Stimulated activated naive CD8-positive, alpha-beta T cell treated with anti-CD3 and anti-CD28 coated beads, Interleukin-15, amount 100 ng/mL, for 72 hours (primary cell): ENCODE measurements at regions not wholly inside any gene's neighbourhood (a gene's known extent, or its start where the extent isn't known, plus 50 kb on each side); places are given as distances from the start of the nearest gene placed in this dataset.
"Not testable (repeated sequence)": the region's sequence is repeated elsewhere in the genome, so short reads cannot be mapped to it uniquely, and the experiment has no call there.

Experiments used
- ATAC-seq: fragments of 150-1000 bp; cut with Tn5 transposase; 2 replicates; pipeline ENCODE4 v1.10.0; 2021; ENCODE audit warnings: mild to moderate bottlenecking, moderate library complexity
- DNase-seq, 2 donors: peaks; one replicate each; pipeline ENCODE4 v3.0.0; 2021 to 2022
- H3K27ac Mint-ChIP-seq, 2 donors: one replicate each; pipeline ENCODE4 v1.8.0; 2022; ENCODE audit warnings: mild to moderate bottlenecking in 2 of 2, mixed read lengths in 2 of 2, moderate library complexity in 2 of 2
- H3K27me3 Mint-ChIP-seq: one replicate; pipeline ENCODE4 v1.8.0; 2022; ENCODE audit warnings: mixed read lengths
- H3K4me1 Mint-ChIP-seq: one replicate; pipeline ENCODE4 v1.8.0; 2022; ENCODE audit warnings: mild to moderate bottlenecking, mixed read lengths
- H3K4me3 Mint-ChIP-seq, 2 donors: one replicate each; pipeline ENCODE4 v1.8.0; 2022; ENCODE audit warnings: mild to moderate bottlenecking in 2 of 2, mixed read lengths in 2 of 2, moderate library complexity in 1 of 2
- H3K9me3 Mint-ChIP-seq, 2 donors: one replicate each; pipeline ENCODE4 v1.8.0; 2022; ENCODE audit warnings: mixed read lengths in 2 of 2

GRCh38 chr4:114116861-114117260 lies 137.4 kb upstream of the ARSJ start:
- no peak overlapping the region for H3K27ac Mint-ChIP-seq
- no peak for DNase-seq
- H3K9me3 Mint-ChIP-seq, result no peaks in the 10 kb centered on the region

GRCh38 chr4:114121221-114121620 lies 141.8 kb upstream of the ARSJ start:
- Mint-ChIP-seq H3K27me3 (no peaks in the 10 kb centered on the region), H3K9me3 (peaks cover 20 to 22% of the 10 kb centered on the region in 2 donors), H3K4me3 (no peak overlapping the region), H3K27ac (no peak overlapping the region), H3K4me1 (no peaks in the 10 kb centered on the region)
- ATAC-seq, result no peak
- DNase-seq, result no peak

More at GRCh38 chr4:114116861-114117260, 137.4 kb upstream of the ARSJ start:
- H3K4me1 Mint-ChIP-seq, result no peaks in the 10 kb centered on the region
- no peak for ATAC-seq
- no peak overlapping the region for H3K4me3 Mint-ChIP-seq
- H3K27me3 Mint-ChIP-seq, result no peaks in the 10 kb centered on the region

- H3K4me1 Mint-ChIP-seq, result no peaks in the 10 kb centered on the region
- H3K27ac Mint-ChIP-seq, result no peak overlapping the region
- H3K9me3 Mint-ChIP-seq, result peaks cover 0 to 13% of the 10 kb centered on the region in 2 donors
- DNase-seq, result no peak
- no peaks in the 10 kb centered on the region for H3K27me3 Mint-ChIP-seq
- ATAC-seq, result no peak
- no peak overlapping the region for H3K4me3 Mint-ChIP-seq
Measured at GRCh38 chr4:114132199-114132598, 152.8 kb upstream of the ARSJ start.

- H3K4me1 Mint-ChIP-seq, result no peaks in the 10 kb centered on the region
- H3K9me3 Mint-ChIP-seq, result peaks cover 0 to 13% of the 10 kb centered on the region in 2 donors
- H3K4me3 Mint-ChIP-seq, result no peak overlapping the region
- H3K27me3 Mint-ChIP-seq, result no peaks in the 10 kb centered on the region
- ATAC-seq (peak; percentile 70), DNase-seq (no peak)
- no peak overlapping the region for H3K27ac Mint-ChIP-seq
Measured at GRCh38 chr4:114132830-114133229, 153.4 kb upstream of the ARSJ start.

GRCh38 chr4:114136069-114136468 lies 156.6 kb upstream of the ARSJ start:
- H3K27me3 Mint-ChIP-seq, result no peaks in the 10 kb centered on the region
- no peak for ATAC-seq
- DNase-seq, result no peak
- H3K9me3 Mint-ChIP-seq, result peaks cover 0 to 5% of the 10 kb centered on the region in 2 donors
- H3K27ac Mint-ChIP-seq, result peak overlapping the region in 1 of 2 donors; percentile 6
- H3K4me3 Mint-ChIP-seq, result no peak overlapping the region
- H3K4me1 Mint-ChIP-seq, result no peaks in the 10 kb centered on the region

- Mint-ChIP-seq H3K9me3 (peaks cover 0 to 1% of the 10 kb centered on the region in 2 donors), H3K4me3 (no peak overlapping the region), H3K27ac (no peak overlapping the region), H3K27me3 (no peaks in the 10 kb centered on the region), H3K4me1 (no peaks in the 10 kb centered on the region)
- no peak for DNase-seq
- ATAC-seq, result no peak
Measured at GRCh38 chr4:114137984-114138383, 158.5 kb upstream of the ARSJ start.

- Mint-ChIP-seq H3K27me3 (no peaks in the 10 kb centered on the region), H3K4me1 (peaks cover 10% of the 10 kb centered on the region), H3K4me3 (peak overlapping the region; percentile 81 to 82), H3K9me3 (no peaks in the 10 kb centered on the region), H3K27ac (no peak overlapping the region)
- DNase-seq (no peak), ATAC-seq (no peak)
Measured at GRCh38 chr4:114146947-114147618, 167.6 kb upstream of the ARSJ start.

GRCh38 chr4:114147619-114148208 lies 168.3 kb upstream of the ARSJ start:
- ATAC-seq, result not testable (repeated sequence)
- peak; percentile 12 to 22 for DNase-seq
- peak overlapping the region in 1 of 2 donors; percentile 90 for H3K27ac Mint-ChIP-seq

GRCh38 chr4:114148372-114149070 lies 169.1 kb upstream of the ARSJ start:
- not testable (repeated sequence) for DNase-seq, H3K4me1 Mint-ChIP-seq, H3K9me3 Mint-ChIP-seq, H3K27me3 Mint-ChIP-seq, ATAC-seq, H3K4me3 Mint-ChIP-seq, H3K27ac Mint-ChIP-seq

More at GRCh38 chr4:114147619-114148208, 168.3 kb upstream of the ARSJ start:
- H3K4me1 Mint-ChIP-seq, H3K27me3 Mint-ChIP-seq, H3K9me3 Mint-ChIP-seq: not testable (repeated sequence)
- H3K4me3 Mint-ChIP-seq, result peak overlapping the region; percentile 81 to 82

GRCh38 chr4:114156371-114156770 lies 176.9 kb upstream of the ARSJ start:
- H3K27ac Mint-ChIP-seq, result no peak overlapping the region
- H3K27me3 Mint-ChIP-seq, result no peaks in the 10 kb centered on the region
- ATAC-seq (no peak), DNase-seq (no peak)
- H3K4me3 Mint-ChIP-seq, result no peak overlapping the region
- no peaks in the 10 kb centered on the region for H3K9me3 Mint-ChIP-seq
- H3K4me1 Mint-ChIP-seq, result no peaks in the 10 kb centered on the region

GRCh38 chr4:114161809-114162208 lies 182.4 kb upstream of the ARSJ start:
- no peaks in the 10 kb centered on the region for H3K4me1 Mint-ChIP-seq
- no peaks in the 10 kb centered on the region for H3K9me3 Mint-ChIP-seq
- ATAC-seq (no peak), DNase-seq (no peak)
- no peak overlapping the region for H3K27ac Mint-ChIP-seq
- no peak overlapping the region for H3K4me3 Mint-ChIP-seq
- H3K27me3 Mint-ChIP-seq, result no peaks in the 10 kb centered on the region

- ATAC-seq (no peak), DNase-seq (no peak)
- Mint-ChIP-seq H3K9me3 (no peaks in the 10 kb centered on the region), H3K4me3 (no peak overlapping the region), H3K27ac (no peak overlapping the region), H3K4me1 (no peaks in the 10 kb centered on the region), H3K27me3 (no peaks in the 10 kb centered on the region)
Measured at GRCh38 chr4:114163051-114163450, 183.6 kb upstream of the ARSJ start.

GRCh38 chr4:114173968-114174367 lies 194.5 kb upstream of the ARSJ start:
- DNase-seq (no peak), ATAC-seq (no peak)
- Mint-ChIP-seq H3K9me3 (peaks cover 0 to 7% of the 10 kb centered on the region in 2 donors), H3K27ac (no peak overlapping the region), H3K4me3 (no peak overlapping the region), H3K4me1 (no peaks in the 10 kb centered on the region), H3K27me3 (no peaks in the 10 kb centered on the region)

GRCh38 chr4:114177628-114178027 lies 198.2 kb upstream of the ARSJ start:
- H3K4me3 Mint-ChIP-seq, result no peak overlapping the region
- ATAC-seq, result no peak
- H3K27me3 Mint-ChIP-seq, result peaks cover 7% of the 10 kb centered on the region
- no peaks in the 10 kb centered on the region for H3K4me1 Mint-ChIP-seq
- no peak for DNase-seq
- H3K9me3 Mint-ChIP-seq, result peaks cover 7 to 16% of the 10 kb centered on the region in 2 donors
- H3K27ac Mint-ChIP-seq, result no peak overlapping the region

GRCh38 chr4:114178392-114178791 lies 198.9 kb upstream of the ARSJ start:
- peaks cover 9 to 23% of the 10 kb centered on the region in 2 donors for H3K9me3 Mint-ChIP-seq

GRCh38 chr4:114180481-114180880 lies 201.0 kb upstream of the ARSJ start:
- Mint-ChIP-seq H3K4me3 (no peak overlapping the region), H3K27ac (no peak overlapping the region), H3K27me3 (peaks cover 7% of the 10 kb centered on the region), H3K4me1 (no peaks in the 10 kb centered on the region), H3K9me3 (peaks cover 9 to 34% of the 10 kb centered on the region in 2 donors)
- ATAC-seq (peak; percentile 60), DNase-seq (peak; percentile 15 to 18)

More at GRCh38 chr4:114178392-114178791, 198.9 kb upstream of the ARSJ start:
- DNase-seq, result no peak
- peaks cover 7% of the 10 kb centered on the region for H3K27me3 Mint-ChIP-seq
- ATAC-seq, result no peak
- no peak overlapping the region for H3K27ac Mint-ChIP-seq
- no peaks in the 10 kb centered on the region for H3K4me1 Mint-ChIP-seq
- no peak overlapping the region for H3K4me3 Mint-ChIP-seq
